ENCODE measurements at regions not wholly inside any gene's neighbourhood (a gene's known extent, or its start where the extent isn't known, plus 50 kb on each side); places are given as distances from the start of the nearest gene placed in this dataset.

- H3K4me1 Mint-ChIP-seq = no peaks in the 10 kb centered on the region
- no peak for DNase-seq
- no peak overlapping the region for H3K27ac Mint-ChIP-seq
- H3K4me3 Mint-ChIP-seq = no peak overlapping the region
- TF ChIP-seq CTCF (IDR thresholded peaks at IDR 0.05) = no peak
- H3K36me3 Mint-ChIP-seq (ENCODE audit: low read depth) = no peaks in the 10 kb centered on the region
- no peaks in the 10 kb centered on the region for H3K9me3 Mint-ChIP-seq
- H3K27me3 Mint-ChIP-seq (ENCODE audit: low read depth, poor library complexity) = peaks cover 25% of the 10 kb centered on the region
These were observed 317.6 kb upstream of the KLF4 start for GRCh38 chr9:107807183-107807582.

- Mint-ChIP-seq H3K27ac (no peak overlapping the region), H3K27me3 (ENCODE audit: low read depth, poor library complexity) (peaks cover 25% of the 10 kb centered on the region), H3K4me3 (no peak overlapping the region), H3K9me3 (no peaks in the 10 kb centered on the region), H3K36me3 (ENCODE audit: low read depth) (no peaks in the 10 kb centered on the region), H3K4me1 (no peaks in the 10 kb centered on the region)
- DNase-seq = no peak
- TF ChIP-seq CTCF (IDR thresholded peaks at IDR 0.05) = no peak
These were observed 315.6 kb upstream of the KLF4 start for GRCh38 chr9:107805201-107805600.

- H3K4me3 Mint-ChIP-seq = no peak overlapping the region
- H3K27ac Mint-ChIP-seq = no peak overlapping the region
- H3K9me3 Mint-ChIP-seq = no peaks in the 10 kb centered on the region
- H3K4me1 Mint-ChIP-seq = no peaks in the 10 kb centered on the region
- H3K36me3 Mint-ChIP-seq (ENCODE audit: low read depth) = no peaks in the 10 kb centered on the region
- no peak for DNase-seq
- TF ChIP-seq CTCF (IDR thresholded peaks at IDR 0.05) = no peak
- H3K27me3 Mint-ChIP-seq (ENCODE audit: low read depth, poor library complexity) = peaks cover 8% of the 10 kb centered on the region
These were observed 304.7 kb upstream of the KLF4 start for GRCh38 chr9:107794259-107794658.

- Mint-ChIP-seq H3K4me1 (no peaks in the 10 kb centered on the region), H3K9me3 (no peaks in the 10 kb centered on the region), H3K4me3 (no peak overlapping the region), H3K36me3 (ENCODE audit: low read depth) (no peaks in the 10 kb centered on the region), H3K27me3 (ENCODE audit: low read depth, poor library complexity) (peaks cover 8% of the 10 kb centered on the region), H3K27ac (no peak overlapping the region)
- no peak for TF ChIP-seq CTCF (IDR thresholded peaks at IDR 0.05)
- DNase-seq = no peak
These were observed 304.0 kb upstream of the KLF4 start for GRCh38 chr9:107793541-107793940.

GRCh38 chr9:107792596-107792995 is 303.0 kb upstream of the KLF4 start:
- no peak for TF ChIP-seq CTCF (IDR thresholded peaks at IDR 0.05)

GRCh38 chr9:107792006-107792405 is 302.4 kb upstream of the KLF4 start:
- Mint-ChIP-seq H3K9me3 (no peaks in the 10 kb centered on the region), H3K27me3 (ENCODE audit: low read depth, poor library complexity) (peaks cover 8% of the 10 kb centered on the region)

More at GRCh38 chr9:107792596-107792995, 303.0 kb upstream of the KLF4 start:
- Mint-ChIP-seq H3K27ac (no peak overlapping the region), H3K27me3 (ENCODE audit: low read depth, poor library complexity) (peaks cover 8% of the 10 kb centered on the region), H3K4me3 (no peak overlapping the region), H3K9me3 (no peaks in the 10 kb centered on the region), H3K4me1 (no peaks in the 10 kb centered on the region), H3K36me3 (ENCODE audit: low read depth) (no peaks in the 10 kb centered on the region)
- DNase-seq = no peak

More at GRCh38 chr9:107792006-107792405, 302.4 kb upstream of the KLF4 start:
- no peak overlapping the region for H3K4me3 Mint-ChIP-seq
- no peak overlapping the region for H3K27ac Mint-ChIP-seq
- H3K36me3 Mint-ChIP-seq (ENCODE audit: low read depth) = no peaks in the 10 kb centered on the region
- no peak for TF ChIP-seq CTCF (IDR thresholded peaks at IDR 0.05)
- no peak for DNase-seq
- no peaks in the 10 kb centered on the region for H3K4me1 Mint-ChIP-seq

All from nephron progenitor cell (in vitro differentiated cells).